ENCODE measurements at regions not wholly inside any gene's neighbourhood (a gene's known extent, or its start where the extent isn't known, plus 50 kb on each side); places are given as distances from the start of the nearest gene placed in this dataset.

- no peak for TF ChIP-seq CTCF (conservative IDR thresholded peaks at IDR 0.05)
- peaks cover 7% of the 10 kb centered on the region for H3K36me3 Mint-ChIP-seq
- no peaks in the 10 kb centered on the region for H3K4me1 Mint-ChIP-seq (ENCODE audit: unreplicated experiment)
- H3K27me3 Mint-ChIP-seq: no peaks in the 10 kb centered on the region
- no peak overlapping the region for H3K27ac Mint-ChIP-seq
- no peak for DNase-seq (ENCODE audit: extremely low spot score, unreplicated experiment)
- no peaks in the 10 kb centered on the region for H3K9me3 Mint-ChIP-seq
- H3K4me3 Mint-ChIP-seq: no peak overlapping the region
These were observed 238.4 kb downstream of the CDCA7 start for GRCh38 chr2:173593109-173593508.

GRCh38 chr2:173596244-173596643 lies 241.6 kb downstream of the CDCA7 start:
- Mint-ChIP-seq H3K9me3 (no peaks in the 10 kb centered on the region), H3K27me3 (no peaks in the 10 kb centered on the region), H3K4me1 (ENCODE audit: unreplicated experiment) (no peaks in the 10 kb centered on the region), H3K36me3 (peaks cover 7% of the 10 kb centered on the region), H3K4me3 (no peak overlapping the region), H3K27ac (no peak overlapping the region)
- DNase-seq (ENCODE audit: extremely low spot score, unreplicated experiment): no peak
- TF ChIP-seq CTCF (conservative IDR thresholded peaks at IDR 0.05): no peak

- no peak overlapping the region for H3K27ac Mint-ChIP-seq
- H3K4me3 Mint-ChIP-seq: no peak overlapping the region
- peaks cover 5% of the 10 kb centered on the region for H3K36me3 Mint-ChIP-seq
- no peaks in the 10 kb centered on the region for H3K27me3 Mint-ChIP-seq
- no peaks in the 10 kb centered on the region for H3K4me1 Mint-ChIP-seq (ENCODE audit: unreplicated experiment)
- no peak for DNase-seq (ENCODE audit: extremely low spot score, unreplicated experiment)
- no peaks in the 10 kb centered on the region for H3K9me3 Mint-ChIP-seq
- TF ChIP-seq CTCF (conservative IDR thresholded peaks at IDR 0.05): no peak
These were observed 243.9 kb downstream of the CDCA7 start for GRCh38 chr2:173598525-173598924.

- Mint-ChIP-seq H3K4me3 (no peak overlapping the region), H3K4me1 (ENCODE audit: unreplicated experiment) (no peaks in the 10 kb centered on the region), H3K9me3 (no peaks in the 10 kb centered on the region), H3K27ac (no peak overlapping the region), H3K27me3 (no peaks in the 10 kb centered on the region), H3K36me3 (peaks cover 3% of the 10 kb centered on the region)
- no peak for DNase-seq (ENCODE audit: extremely low spot score, unreplicated experiment)
- no peak for TF ChIP-seq CTCF (conservative IDR thresholded peaks at IDR 0.05)
These were observed 245.2 kb downstream of the CDCA7 start for GRCh38 chr2:173599821-173600359.

GRCh38 chr2:173602153-173602795 lies 247.6 kb downstream of the CDCA7 start:
- TF ChIP-seq CTCF (conservative IDR thresholded peaks at IDR 0.05): no peak
- Mint-ChIP-seq H3K27me3 (no peaks in the 10 kb centered on the region), H3K4me1 (ENCODE audit: unreplicated experiment) (no peaks in the 10 kb centered on the region), H3K4me3 (no peak overlapping the region), H3K9me3 (peaks cover 5% of the 10 kb centered on the region), H3K27ac (no peak overlapping the region), H3K36me3 (peaks cover 3% of the 10 kb centered on the region)
- no peak for DNase-seq (ENCODE audit: extremely low spot score, unreplicated experiment)

All from type B pancreatic cell (in vitro differentiated cells).